ENCODE measurements at regions not wholly inside any gene's neighbourhood (a gene's known extent, or its start where the extent isn't known, plus 50 kb on each side); places are given as distances from the start of the nearest gene placed in this dataset.

DNA sequence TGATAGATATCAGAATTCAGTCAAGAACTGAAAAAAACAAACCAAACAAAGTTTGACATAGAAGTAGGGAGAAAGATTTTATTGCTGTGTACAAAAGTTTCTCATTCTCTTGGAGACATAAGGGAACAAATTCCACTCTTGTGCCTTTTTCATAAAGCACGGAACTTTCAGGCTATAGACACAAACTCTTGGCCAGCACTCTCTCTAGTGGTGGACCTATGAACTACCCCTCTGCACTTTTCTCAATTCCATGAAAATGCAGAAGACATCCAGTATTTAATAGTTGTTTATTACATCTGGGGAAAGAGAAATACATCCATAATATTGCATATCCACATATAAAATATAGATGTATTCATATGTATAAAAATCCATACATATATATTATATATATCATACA is 291.6 kb upstream of the HS3ST1 start:
- no peaks in the 10 kb centered on the region for H3K27me3 ChIP-seq (ENCODE audit: insufficient read depth, low read depth, severe bottlenecking)
- no peak overlapping the region for H3K27ac ChIP-seq
- no peaks in the 10 kb centered on the region for H3K9me3 ChIP-seq (ENCODE audit: severe bottlenecking)
- H3K4me3 ChIP-seq (ENCODE audit: low read depth, low read length) = no peak overlapping the region
- no peaks in the 10 kb centered on the region for H3K36me3 ChIP-seq
- no peak for DNase-seq
- peak; percentile 82 for TF ChIP-seq CTCF (IDR thresholded peaks at IDR 0.05; ENCODE audit: low read depth, low read length)

- H3K4me3 ChIP-seq (ENCODE audit: low read depth, low read length) = no peak overlapping the region
- no peaks in the 10 kb centered on the region for H3K27me3 ChIP-seq (ENCODE audit: insufficient read depth, low read depth, severe bottlenecking)
- no peaks in the 10 kb centered on the region for H3K9me3 ChIP-seq (ENCODE audit: severe bottlenecking)
- no peaks in the 10 kb centered on the region for H3K36me3 ChIP-seq
- DNase-seq = no peak
- no peak overlapping the region for H3K27ac ChIP-seq
- no peak for TF ChIP-seq CTCF (IDR thresholded peaks at IDR 0.05; ENCODE audit: low read depth, low read length)
Observed at GRCh38 chr4:11719879-11720278, 291.2 kb upstream of the HS3ST1 start.

GRCh38 chr4:11715753-11716521 is 287.2 kb upstream of the HS3ST1 start:
- Histone ChIP-seq H3K9me3 (ENCODE audit: severe bottlenecking) (no peaks in the 10 kb centered on the region), H3K4me3 (ENCODE audit: low read depth, low read length) (no peak overlapping the region), H3K27ac (no peak overlapping the region), H3K36me3 (no peaks in the 10 kb centered on the region), H3K27me3 (ENCODE audit: insufficient read depth, low read depth, severe bottlenecking) (no peaks in the 10 kb centered on the region)
- DNase-seq = no peak
- TF ChIP-seq CTCF (IDR thresholded peaks at IDR 0.05; ENCODE audit: low read depth, low read length) = no peak

- Histone ChIP-seq H3K4me3 (ENCODE audit: low read depth, low read length) (no peak overlapping the region), H3K27ac (no peak overlapping the region), H3K9me3 (ENCODE audit: severe bottlenecking) (peaks cover 4% of the 10 kb centered on the region), H3K36me3 (no peaks in the 10 kb centered on the region), H3K27me3 (ENCODE audit: insufficient read depth, low read depth, severe bottlenecking) (no peaks in the 10 kb centered on the region)
- TF ChIP-seq CTCF (IDR thresholded peaks at IDR 0.05; ENCODE audit: low read depth, low read length) = no peak
- peak; percentile 16 for DNase-seq
Observed at GRCh38 chr4:11710453-11711093, 281.9 kb upstream of the HS3ST1 start.

DNA sequence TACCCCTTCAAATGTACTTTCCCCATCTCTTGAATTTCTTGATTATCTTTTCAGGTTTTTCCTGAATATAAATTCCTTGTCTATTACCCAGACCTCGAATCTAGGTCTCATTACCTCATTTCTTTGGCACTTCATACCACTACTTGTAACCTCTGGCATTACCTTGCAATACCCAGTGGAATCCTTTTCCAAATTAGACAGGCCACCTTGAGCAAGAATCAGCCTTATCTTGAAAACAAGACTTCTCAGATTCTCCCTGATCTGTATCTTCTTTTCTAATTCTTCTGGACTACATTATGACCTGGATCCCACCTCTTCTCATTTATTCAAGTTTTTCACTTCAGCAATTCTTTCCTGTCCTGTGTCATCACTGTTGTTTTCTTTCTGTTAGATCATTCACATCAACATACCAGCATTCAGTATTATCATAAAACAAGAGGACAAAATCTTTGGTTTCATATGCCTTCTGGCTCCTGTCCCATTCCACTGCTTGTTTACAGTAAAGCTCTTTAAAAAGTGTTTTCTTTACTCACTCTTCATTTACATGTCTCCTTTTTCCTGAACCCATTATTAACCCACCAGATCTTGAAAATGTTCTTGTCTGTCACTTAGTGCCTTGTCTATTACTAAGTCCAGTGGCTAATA is 275.6 kb upstream of the HS3ST1 start:
- Histone ChIP-seq H3K27me3 (ENCODE audit: insufficient read depth, low read depth, severe bottlenecking) (no peaks in the 10 kb centered on the region), H3K4me3 (ENCODE audit: low read depth, low read length) (no peak overlapping the region), H3K36me3 (no peaks in the 10 kb centered on the region), H3K9me3 (ENCODE audit: severe bottlenecking) (peaks cover 4% of the 10 kb centered on the region), H3K27ac (no peak overlapping the region)
- TF ChIP-seq CTCF (IDR thresholded peaks at IDR 0.05; ENCODE audit: low read depth, low read length) = no peak
- DNase-seq = no peak
